GM12878 (cell line): ENCODE measurements at regions not wholly inside any gene's neighbourhood (a gene's known extent, or its start where the extent isn't known, plus 50 kb on each side); places are given as distances from the start of the nearest gene placed in this dataset.

Source experiments
- HCFC1 ChIP-seq: fragments of 150-350 bp; IDR thresholded peaks from 2 replicates; pipeline ENCODE4 v1.6.1; 2014; ENCODE audit warnings: low read length
- HDAC2 ChIP-seq: fragments of 200-600 bp; sonication (generic); IDR thresholded peaks from 2 replicates; pipeline ENCODE4 v1.6.1; 2017
- POLR2A ChIP-seq: IDR thresholded peaks from 2 replicates; pipeline ENCODE4 v1.6.1; 2011; ENCODE audit warnings: low read depth, mild to moderate bottlenecking, low read length
- POLR2AphosphoS5 ChIP-seq: IDR thresholded peaks from 2 replicates; pipeline ENCODE4 v1.6.1; 2011; ENCODE audit warnings: mild to moderate bottlenecking, low read length, inconsistent platforms
- TF ChIP-seq, protein P1 (sequence below): fragments of 450-650 bp; IDR thresholded peaks from 2 replicates; pipeline ENCODE4 v1.6.1; 2017; ENCODE audit warnings: mild to moderate bottlenecking

DNA sequence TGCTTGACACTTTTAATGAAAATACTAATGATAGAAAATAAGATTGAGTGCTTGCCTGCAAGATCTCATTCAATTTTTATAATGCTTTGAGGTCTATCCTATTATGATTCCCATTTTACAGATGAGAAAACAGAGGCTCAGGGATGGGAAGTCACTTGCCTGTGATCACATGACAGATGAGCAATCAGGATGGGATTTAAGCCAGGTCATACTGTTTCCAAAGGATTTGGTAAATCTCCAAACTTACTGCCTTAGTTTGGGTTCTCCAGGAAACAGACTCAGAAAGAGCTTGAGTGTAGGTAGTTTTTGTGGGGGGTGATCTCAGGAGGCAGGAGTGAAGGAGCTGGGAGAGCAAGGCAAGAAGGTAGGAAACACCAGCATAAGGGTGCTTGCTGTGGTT is 456.3 kb downstream of the MAFB start:
- TF ChIP-seq HDAC2 (no peak), POLR2AphosphoS5 (no peak), HCFC1 (no peak), POLR2A (no peak)
- TF ChIP-seq, protein P1, sequence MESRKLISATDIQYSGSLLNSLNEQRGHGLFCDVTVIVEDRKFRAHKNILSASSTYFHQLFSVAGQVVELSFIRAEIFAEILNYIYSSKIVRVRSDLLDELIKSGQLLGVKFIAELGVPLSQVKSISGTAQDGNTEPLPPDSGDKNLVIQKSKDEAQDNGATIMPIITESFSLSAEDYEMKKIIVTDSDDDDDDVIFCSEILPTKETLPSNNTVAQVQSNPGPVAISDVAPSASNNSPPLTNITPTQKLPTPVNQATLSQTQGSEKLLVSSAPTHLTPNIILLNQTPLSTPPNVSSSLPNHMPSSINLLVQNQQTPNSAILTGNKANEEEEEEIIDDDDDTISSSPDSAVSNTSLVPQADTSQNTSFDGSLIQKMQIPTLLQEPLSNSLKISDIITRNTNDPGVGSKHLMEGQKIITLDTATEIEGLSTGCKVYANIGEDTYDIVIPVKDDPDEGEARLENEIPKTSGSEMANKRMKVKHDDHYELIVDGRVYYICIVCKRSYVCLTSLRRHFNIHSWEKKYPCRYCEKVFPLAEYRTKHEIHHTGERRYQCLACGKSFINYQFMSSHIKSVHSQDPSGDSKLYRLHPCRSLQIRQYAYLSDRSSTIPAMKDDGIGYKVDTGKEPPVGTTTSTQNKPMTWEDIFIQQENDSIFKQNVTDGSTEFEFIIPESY, result no peak
